CD4-positive, CD25-positive, alpha-beta regulatory T cell (primary cell): ENCODE measurements at regions not wholly inside any gene's neighbourhood (a gene's known extent, or its start where the extent isn't known, plus 50 kb on each side); places are given as distances from the start of the nearest gene placed in this dataset.
A peak's percentile ranks its signal among the peaks of the same experiment; 100 is the strongest.

Experiments
- ATAC-seq, 2 donors: fragments of 150-1000 bp; cut with Tn5 transposase; one replicate each; pipeline ENCODE4 v1.10.0; 2021; ENCODE audit warnings: low read depth in 2 of 2, moderate number of reproducible peaks in 2 of 2, moderate library complexity in 1 of 2
- DNase-seq, 3 donors: peaks; one replicate each; pipeline versions ENCODE4 v3.0.0 to v3.0.0-alpha.2; 2012 to 2022; ENCODE audit warnings: mixed read lengths in 1 of 3
- H3K27ac ChIP-seq: one replicate; pipeline ENCODE4 v1.7.0; 2013; ENCODE audit warnings: mild to moderate bottlenecking, low read length; ENCODE audit not compliant: insufficient read depth, poor library complexity, severe bottlenecking
- H3K27me3 ChIP-seq: one replicate; pipeline ENCODE4 v1.7.0; 2013; ENCODE audit warnings: low read length; ENCODE audit not compliant: control insufficient read depth, insufficient read depth
- H3K36me3 ChIP-seq: one replicate; pipeline ENCODE4 v1.7.0; 2013; ENCODE audit warnings: mild to moderate bottlenecking, low read length, moderate library complexity; ENCODE audit not compliant: control insufficient read depth, insufficient read depth
- H3K4me1 ChIP-seq: 2 replicates; pipeline ENCODE4 v1.7.0; 2013; ENCODE audit warnings: mild to moderate bottlenecking, low read length; ENCODE audit not compliant: insufficient read depth, control insufficient read depth, poor library complexity, severe bottlenecking
- H3K4me3 ChIP-seq: one replicate; pipeline ENCODE4 v1.7.0; 2013; ENCODE audit warnings: low read depth, mild to moderate bottlenecking, low read length, moderate library complexity
- H3K9me3 ChIP-seq, 2 experiments: 1 replicate in 1 of 2; 2 replicates in 1 of 2; pipeline ENCODE4 v1.7.0; 2013; ENCODE audit warnings: low read length in 2 of 2, mild to moderate bottlenecking in 1 of 2, moderate library complexity in 1 of 2; ENCODE audit not compliant: control insufficient read depth in 2 of 2
- H3K27ac Mint-ChIP-seq, 3 donors: one replicate each; pipeline ENCODE4 v1.8.0; 2020 to 2022; ENCODE audit warnings: mild to moderate bottlenecking in 3 of 3, mixed read lengths in 3 of 3, moderate library complexity in 2 of 3
- H3K27me3 Mint-ChIP-seq: one replicate; pipeline ENCODE4 v1.8.0; 2022; ENCODE audit warnings: mild to moderate bottlenecking, mixed read lengths
- H3K36me3 Mint-ChIP-seq: one replicate; pipeline ENCODE4 v1.8.0; 2020; ENCODE audit warnings: mixed read lengths
- H3K4me1 Mint-ChIP-seq, 4 donors: one replicate each; pipeline ENCODE4 v1.8.0; 2020 to 2022; ENCODE audit warnings: mixed read lengths in 4 of 4, mild to moderate bottlenecking in 1 of 4
- H3K4me3 Mint-ChIP-seq, 4 donors: one replicate each; pipeline ENCODE4 v1.8.0; 2020 to 2022; ENCODE audit warnings: mild to moderate bottlenecking in 4 of 4, mixed read lengths in 4 of 4, moderate library complexity in 3 of 4
- H3K9me3 Mint-ChIP-seq, 7 donors: one replicate each; pipeline ENCODE4 v1.8.0; 2020 to 2022; ENCODE audit warnings: mixed read lengths in 7 of 7, mild to moderate bottlenecking in 3 of 7, moderate library complexity in 2 of 7

GRCh38 chr4:164060456-164060855 lies 566.0 kb downstream of the TMA16 start:
- H3K9me3 Mint-ChIP-seq = peaks cover 0 to 4% (median 2%) of the 10 kb centered on the region in 7 donors
- no peaks in the 10 kb centered on the region for H3K36me3 Mint-ChIP-seq
- Histone ChIP-seq H3K27ac (no peak overlapping the region), H3K4me3 (no peak overlapping the region), H3K9me3 (no peaks in the 10 kb centered on the region), H3K27me3 (no peaks in the 10 kb centered on the region), H3K4me1 (no peaks in the 10 kb centered on the region), H3K36me3 (no peaks in the 10 kb centered on the region)
- no peaks in the 10 kb centered on the region for H3K4me1 Mint-ChIP-seq
- no peak overlapping the region for H3K27ac Mint-ChIP-seq
- no peak overlapping the region for H3K4me3 Mint-ChIP-seq
- H3K27me3 Mint-ChIP-seq = no peaks in the 10 kb centered on the region
- ATAC-seq (no peak), DNase-seq (no peak)

- no peak for ATAC-seq
- Mint-ChIP-seq H3K27me3 (peaks cover 5% of the 10 kb centered on the region), H3K27ac (no peak overlapping the region), H3K4me1 (no peaks in the 10 kb centered on the region), H3K4me3 (no peak overlapping the region), H3K36me3 (no peaks in the 10 kb centered on the region), H3K9me3 (peaks cover 3 to 29% (median 11%) of the 10 kb centered on the region in 7 donors)
- no peaks in the 10 kb centered on the region for H3K4me1 ChIP-seq
- no peaks in the 10 kb centered on the region for H3K36me3 ChIP-seq
- no peak overlapping the region for H3K27ac ChIP-seq
- H3K27me3 ChIP-seq = no peaks in the 10 kb centered on the region
- DNase-seq = no peak
- no peaks in the 10 kb centered on the region for H3K9me3 ChIP-seq
- no peak overlapping the region for H3K4me3 ChIP-seq
These were observed 573.9 kb downstream of the TMA16 start for GRCh38 chr4:164068392-164068791.

GRCh38 chr4:164070625-164071024 lies 576.1 kb downstream of the TMA16 start:
- H3K4me1 Mint-ChIP-seq = no peaks in the 10 kb centered on the region
- Histone ChIP-seq H3K9me3 (no peaks in the 10 kb centered on the region), H3K27ac (no peak overlapping the region), H3K36me3 (no peaks in the 10 kb centered on the region), H3K4me1 (no peaks in the 10 kb centered on the region), H3K27me3 (no peaks in the 10 kb centered on the region), H3K4me3 (no peak overlapping the region)
- peaks cover 5% of the 10 kb centered on the region for H3K27me3 Mint-ChIP-seq
- no peaks in the 10 kb centered on the region for H3K36me3 Mint-ChIP-seq
- no peak overlapping the region for H3K27ac Mint-ChIP-seq
- H3K4me3 Mint-ChIP-seq = no peak overlapping the region
- ATAC-seq (no peak), DNase-seq (no peak)
- H3K9me3 Mint-ChIP-seq = peaks cover 3 to 23% (median 11%) of the 10 kb centered on the region in 7 donors

GRCh38 chr4:164081371-164081770 lies 586.9 kb downstream of the TMA16 start:
- ATAC-seq (no peak), DNase-seq (no peak)
- no peaks in the 10 kb centered on the region for H3K4me1 Mint-ChIP-seq
- Histone ChIP-seq H3K27me3 (no peaks in the 10 kb centered on the region), H3K4me3 (no peak overlapping the region), H3K9me3 (no peaks in the 10 kb centered on the region), H3K36me3 (no peaks in the 10 kb centered on the region), H3K4me1 (no peaks in the 10 kb centered on the region), H3K27ac (no peak overlapping the region)
- H3K27me3 Mint-ChIP-seq = no peaks in the 10 kb centered on the region
- H3K4me3 Mint-ChIP-seq = peak overlapping the region in 1 of 4 donors; percentile 47
- H3K27ac Mint-ChIP-seq = no peak overlapping the region
- peaks cover 0 to 3% (median 0%) of the 10 kb centered on the region in 7 donors for H3K9me3 Mint-ChIP-seq
- H3K36me3 Mint-ChIP-seq = no peaks in the 10 kb centered on the region

- ATAC-seq (no peak), DNase-seq (no peak)
- no peaks in the 10 kb centered on the region for H3K36me3 ChIP-seq
- no peak overlapping the region for H3K27ac ChIP-seq
- no peaks in the 10 kb centered on the region for H3K9me3 ChIP-seq
- no peaks in the 10 kb centered on the region for H3K4me1 ChIP-seq
- Mint-ChIP-seq H3K27ac (no peak overlapping the region), H3K4me3 (no peak overlapping the region), H3K4me1 (no peaks in the 10 kb centered on the region), H3K9me3 (peaks cover 0 to 3% (median 0%) of the 10 kb centered on the region in 7 donors), H3K36me3 (no peaks in the 10 kb centered on the region), H3K27me3 (no peaks in the 10 kb centered on the region)
- no peaks in the 10 kb centered on the region for H3K27me3 ChIP-seq
- no peak overlapping the region for H3K4me3 ChIP-seq
These were observed 587.3 kb downstream of the TMA16 start for GRCh38 chr4:164081801-164082200.

- Histone ChIP-seq H3K36me3 (no peaks in the 10 kb centered on the region), H3K27me3 (no peaks in the 10 kb centered on the region), H3K4me3 (no peak overlapping the region), H3K4me1 (no peaks in the 10 kb centered on the region), H3K27ac (no peak overlapping the region), H3K9me3 (no peaks in the 10 kb centered on the region)
- Mint-ChIP-seq H3K4me3 (no peak overlapping the region), H3K4me1 (no peaks in the 10 kb centered on the region), H3K27ac (no peak overlapping the region), H3K9me3 (peaks cover 0 to 2% (median 0%) of the 10 kb centered on the region in 7 donors), H3K36me3 (no peaks in the 10 kb centered on the region), H3K27me3 (no peaks in the 10 kb centered on the region)
- DNase-seq (no peak), ATAC-seq (no peak)
These were observed 593.2 kb downstream of the TMA16 start for GRCh38 chr4:164087733-164088132.

- H3K36me3 Mint-ChIP-seq = no peaks in the 10 kb centered on the region
- Histone ChIP-seq H3K27me3 (no peaks in the 10 kb centered on the region), H3K9me3 (no peaks in the 10 kb centered on the region), H3K4me3 (no peak overlapping the region), H3K36me3 (no peaks in the 10 kb centered on the region), H3K4me1 (no peaks in the 10 kb centered on the region), H3K27ac (no peak overlapping the region)
- no peaks in the 10 kb centered on the region for H3K27me3 Mint-ChIP-seq
- H3K4me1 Mint-ChIP-seq = no peaks in the 10 kb centered on the region
- H3K27ac Mint-ChIP-seq = no peak overlapping the region
- DNase-seq (no peak), ATAC-seq (no peak)
- H3K4me3 Mint-ChIP-seq = no peak overlapping the region
- peaks cover 0 to 3% (median 2%) of the 10 kb centered on the region in 7 donors for H3K9me3 Mint-ChIP-seq
These were observed 601.0 kb downstream of the TMA16 start for GRCh38 chr4:164095313-164096110.
